ENCODE measurements at regions not wholly inside any gene's neighbourhood (a gene's known extent, or its start where the extent isn't known, plus 50 kb on each side); places are given as distances from the start of the nearest gene placed in this dataset.

GRCh38 chr15:91712286-91712685 is 141.2 kb upstream of the SLCO3A1 start:
- CTCF ChIA-PET = no interaction called here

GRCh38 chr15:91716536-91716935 is 137.0 kb upstream of the SLCO3A1 start:
- BruUV-seq (replicated peaks) = no TSS peak
- intact Hi-C loops (cut with micrococcal nuclease) = no loop called here
- CTCF ChIA-PET = no interaction called here

More at GRCh38 chr15:91712286-91712685, 141.2 kb upstream of the SLCO3A1 start:
- H3K27me3 ChIP-seq (ENCODE audit: insufficient read depth, low read length) = peaks cover 27% of the 10 kb centered on the region; the same call in 1 of the 2 replicates
- no peak overlapping the region for H3K4me3 ChIP-seq (replicated peaks in 1 of 2; ENCODE audit: low read depth in 1 of 2, low read length in 2 of 2)
- ChIA-PET POLR2A (no interaction called here), RAD21 (ENCODE audit: low non-redundant PET in 1 of 2, low total read pairs in 2 of 2, uncharacterized antibody in 2 of 2, unreplicated experiment in 2 of 2) (no interaction called here)
- DNase-seq (ENCODE audit: low read depth, low spot score) (no peak), ATAC-seq (no peak)
- H3K4me2 ChIP-seq (ENCODE audit: low read length) = no peak overlapping the region
- no peaks in the 10 kb centered on the region for H3K9me2 ChIP-seq (ENCODE audit: insufficient read depth)
- no peak overlapping the region for H3K9ac ChIP-seq (ENCODE audit: low read length)
- no peaks in the 10 kb centered on the region for H3K9me3 ChIP-seq (ENCODE audit: control insufficient read depth in 1 of 2, insufficient read depth in 1 of 2, low read depth in 1 of 2, low read length in 2 of 2)
- no peaks in the 10 kb centered on the region for H3K36me3 ChIP-seq (ENCODE audit: control insufficient read depth in 1 of 2, insufficient read depth in 2 of 2, low read length in 2 of 2)
- H3K27ac ChIP-seq (ENCODE audit: low read depth, low read length) = no peak overlapping the region
- intact Hi-C loops (cut with micrococcal nuclease) = no loop called here
- H2AFZ ChIP-seq (ENCODE audit: low read depth, low read length, poor library complexity, severe bottlenecking) = no peak overlapping the region
- H3K79me2 ChIP-seq (ENCODE audit: insufficient read depth, low read length) = no peaks in the 10 kb centered on the region
- no peaks in the 10 kb centered on the region for H4K20me1 ChIP-seq (ENCODE audit: insufficient read depth)
- BruUV-seq (replicated peaks) = no TSS peak
- no peak for TF ChIP-seq POLR2A (IDR thresholded peaks at IDR 0.05; ENCODE audit: borderline replicate concordance, extremely low read depth, insufficient read depth, insufficient read length)
- no peak for TF ChIP-seq CEBPB (IDR thresholded peaks at IDR 0.05; ENCODE audit: low read depth)
- no peak for TF ChIP-seq POLR2AphosphoS5 (IDR thresholded peaks at IDR 0.05; ENCODE audit: low read depth, low read length)
- no peak for TF ChIP-seq ZNF274 (IDR thresholded peaks at IDR 0.05; ENCODE audit: low read depth, low read length)
- TF ChIP-seq SP1 (IDR thresholded peaks at IDR 0.05; ENCODE audit: low read depth) = no peak
- peaks cover 0 to 11% of the 10 kb centered on the region in 2 experiments; a peak in 2 of 4 replicates for H3K4me1 ChIP-seq (ENCODE audit: control insufficient read depth in 1 of 2, insufficient read depth in 2 of 2, low read length in 2 of 2)

More at GRCh38 chr15:91716536-91716935, 137.0 kb upstream of the SLCO3A1 start:
- Histone ChIP-seq H3K79me2 (ENCODE audit: insufficient read depth, low read length) (no peaks in the 10 kb centered on the region), H3K27ac (ENCODE audit: low read depth, low read length) (no peak overlapping the region), H3K9ac (ENCODE audit: low read length) (no peak overlapping the region), H3K9me3 (ENCODE audit: control insufficient read depth in 1 of 2, insufficient read depth in 1 of 2, low read depth in 1 of 2, low read length in 2 of 2) (no peaks in the 10 kb centered on the region), H3K4me3 (replicated peaks in 1 of 2; ENCODE audit: low read depth in 1 of 2, low read length in 2 of 2) (no peak overlapping the region), H4K20me1 (ENCODE audit: insufficient read depth) (no peaks in the 10 kb centered on the region), H3K27me3 (ENCODE audit: insufficient read depth, low read length) (peaks cover 54% of the 10 kb centered on the region; the same call in 1 of the 2 replicates), H2AFZ (ENCODE audit: low read depth, low read length, poor library complexity, severe bottlenecking) (no peak overlapping the region), H3K4me1 (ENCODE audit: control insufficient read depth in 1 of 2, insufficient read depth in 2 of 2, low read length in 2 of 2) (no peaks in the 10 kb centered on the region), H3K9me2 (ENCODE audit: insufficient read depth) (no peaks in the 10 kb centered on the region), H3K4me2 (ENCODE audit: low read length) (no peak overlapping the region), H3K36me3 (ENCODE audit: control insufficient read depth in 1 of 2, insufficient read depth in 2 of 2, low read length in 2 of 2) (no peaks in the 10 kb centered on the region)
- no peak for TF ChIP-seq CBX3 (IDR thresholded peaks at IDR 0.05; ENCODE audit: low read depth)
- TF ChIP-seq TCF7L2 (IDR thresholded peaks at IDR 0.05; ENCODE audit: borderline replicate concordance, extremely low read depth, insufficient read depth, insufficient read length) = no peak
- TF ChIP-seq ELF1 (IDR thresholded peaks at IDR 0.05; ENCODE audit: borderline replicate concordance, low read depth) = no peak
- TF ChIP-seq POLR2AphosphoS5 (IDR thresholded peaks at IDR 0.05; ENCODE audit: low read depth, low read length) = no peak
- no peak for TF ChIP-seq ZFX (IDR thresholded peaks at IDR 0.05)
- TF ChIP-seq ZNF274 (IDR thresholded peaks at IDR 0.05; ENCODE audit: low read depth, low read length) = no peak
- no peak for TF ChIP-seq FOSL1 (IDR thresholded peaks at IDR 0.05; ENCODE audit: low read depth)
- no peak for TF ChIP-seq MAX (IDR thresholded peaks at IDR 0.05)
- DNase-seq (ENCODE audit: low read depth, low spot score) = no peak
- ChIA-PET POLR2A (no interaction called here), RAD21 (ENCODE audit: low non-redundant PET in 1 of 2, low total read pairs in 2 of 2, uncharacterized antibody in 2 of 2, unreplicated experiment in 2 of 2) (no interaction called here)
- no peak for ATAC-seq

All from HCT116 (cell line).